SK-N-SH (cell line): ENCODE measurements at regions not wholly inside any gene's neighbourhood (a gene's known extent, or its start where the extent isn't known, plus 50 kb on each side); places are given as distances from the start of the nearest gene placed in this dataset.

ENCODE experiments used
- CTCF ChIA-PET: fragments of 300-600, 350-600 bp; formaldehyde crosslinking; extraction: SDS; loops from one replicate; lab custom pipeline; 2021; lab: Yijun Ruan, JAX
- POLR2A ChIA-PET: fragments of 350-600 bp; sonication (Branson Sonifier 250); formaldehyde crosslinking; extraction: SDS; loops from one replicate; lab custom pipeline; 2020; ENCODE audit warnings: antibody characterized with exemption, inconsistent platforms; lab: Yijun Ruan, JAX
- DNase-seq: peaks from one replicate; pipeline ENCODE4 v3.0.0; 2012
- H2AFZ ChIP-seq: fragments of 200-600 bp; sonication (generic); 2 replicates; pipeline ENCODE4 v1.8.1; 2016; ENCODE audit warnings: antibody characterized with exemption, mild to moderate bottlenecking, low read depth
- H3F3A ChIP-seq: fragments of 200-600 bp; sonication (generic); replicated peaks from 2 replicates; pipeline ENCODE3; 2016; ENCODE audit warnings: antibody characterized with exemption, mild to moderate bottlenecking; ENCODE audit not compliant: insufficient read depth
- H3K27ac ChIP-seq, 2 experiments: fragments of 200-500 bp in 1 of 2; fragments of 200-600 bp in 1 of 2; sonication (Bioruptor generic) in 1 of 2; sonication (generic), shearing (Covaris generic) in 1 of 2; 2 replicates each; pipeline versions ENCODE4 v1.5.1 to v1.6.1; 2014 to 2016; ENCODE audit warnings: low read depth in 2 of 2, inconsistent platforms in 1 of 2, low read length in 1 of 2, mild to moderate bottlenecking in 1 of 2, mixed read lengths in 1 of 2
- H3K27me3 ChIP-seq: fragments of 200-600 bp; sonication (generic), shearing (Covaris generic); 2 replicates; pipeline ENCODE4 v1.6.1; 2016; ENCODE audit warnings: mixed run types; ENCODE audit not compliant: insufficient read depth
- H3K36me3 ChIP-seq, 2 experiments: fragments of 200-500 bp in 1 of 2; fragments of 200-600 bp in 1 of 2; sonication (Bioruptor generic) in 1 of 2; sonication (generic) in 1 of 2; replicated peaks in 1 of 2; 2 replicates each; pipeline versions ENCODE3 to v1.5.1; 2014 to 2016; ENCODE audit warnings: low read length in 1 of 2, mild to moderate bottlenecking in 1 of 2; ENCODE audit not compliant: insufficient read depth in 2 of 2, control insufficient read depth in 1 of 2
- H3K4me1 ChIP-seq, 2 experiments: fragments of 200-500 bp in 1 of 2; fragments of 200-600 bp in 1 of 2; sonication (Bioruptor generic) in 1 of 2; sonication (generic), shearing (Covaris generic) in 1 of 2; 2 replicates each; pipeline versions ENCODE4 v1.5.1 to v1.6.1; 2014 to 2016; ENCODE audit warnings: low read depth in 1 of 2, low read length in 1 of 2, mixed run types in 1 of 2; ENCODE audit not compliant: insufficient read depth in 2 of 2, control insufficient read depth in 1 of 2
- H3K4me2 ChIP-seq: fragments of 200-600 bp; sonication (generic), shearing (Covaris generic); 2 replicates; pipeline ENCODE4 v1.6.1; 2017; ENCODE audit warnings: mixed run types
- H3K4me3 ChIP-seq, 2 experiments: fragments of 200-500 bp in 1 of 2; fragments of 200-600 bp in 1 of 2; sonication (Bioruptor generic) in 1 of 2; sonication (generic), shearing (Covaris generic) in 1 of 2; 2 replicates each; pipeline versions ENCODE4 v1.5.1 to v1.8.1; 2014 to 2016; ENCODE audit warnings: low read depth in 2 of 2, inconsistent platforms in 1 of 2, low read length in 1 of 2, mild to moderate bottlenecking in 1 of 2, mixed read lengths in 1 of 2, moderate library complexity in 1 of 2
- H3K79me2 ChIP-seq: fragments of 200-600 bp; sonication (generic); 2 replicates; pipeline ENCODE4 v1.8.1; 2017; ENCODE audit warnings: mild to moderate bottlenecking; ENCODE audit not compliant: insufficient read depth
- H3K9ac ChIP-seq: fragments of 200-600 bp; sonication (generic); 2 replicates; pipeline ENCODE4 v1.6.1; 2017; ENCODE audit warnings: mixed run types
- H3K9me2 ChIP-seq: fragments of 200-600 bp; sonication (generic); 2 replicates; pipeline ENCODE4 v1.6.1; 2017; ENCODE audit warnings: mixed run types
- H3K9me3 ChIP-seq: fragments of 200-600 bp; sonication (generic); 2 replicates; pipeline ENCODE4 v1.6.1; 2017; ENCODE audit warnings: mixed run types, mild to moderate bottlenecking, moderate library complexity
- H4K20me1 ChIP-seq: fragments of 200-600 bp; sonication (generic); 2 replicates; pipeline ENCODE4 v1.6.1; 2017; ENCODE audit warnings: mild to moderate bottlenecking, mixed run types; ENCODE audit not compliant: insufficient read depth
- ELF1 ChIP-seq: IDR thresholded peaks from 2 replicates; pipeline ENCODE4 v1.4.0; 2012
- EZH2phosphoT487 ChIP-seq: fragments of 200-600 bp; sonication (generic); IDR thresholded peaks from 2 replicates; pipeline ENCODE4 v1.6.1; 2017; ENCODE audit warnings: low read depth, mixed run types, mild to moderate bottlenecking, antibody characterized with exemption, moderate library complexity, borderline replicate concordance
- FOXJ3 ChIP-seq: sonication (generic); formaldehyde crosslinking; IDR thresholded peaks from 2 replicates; pipeline ENCODE4 v1.5.1; 2020; ENCODE audit warnings: mild to moderate bottlenecking, missing genetic modification reagents
- JUND ChIP-seq: IDR thresholded peaks from 2 replicates; pipeline ENCODE4 v1.4.0; 2012
- MAX ChIP-seq: IDR thresholded peaks from 2 replicates; pipeline ENCODE4 v1.4.0; 2012; ENCODE audit warnings: low read depth
- MEF2A ChIP-seq: IDR thresholded peaks from 2 replicates; pipeline ENCODE4 v1.4.0; 2012; ENCODE audit warnings: low read depth, borderline replicate concordance
- NFIC ChIP-seq: IDR thresholded peaks from 2 replicates; pipeline ENCODE4 v1.4.0; 2012; ENCODE audit warnings: borderline replicate concordance
- REST ChIP-seq: IDR thresholded peaks from 2 replicates; pipeline ENCODE4 v1.6.1; 2012; ENCODE audit warnings: mild to moderate bottlenecking, low read depth, low read length, moderate library complexity
- SIN3A ChIP-seq: IDR thresholded peaks from 2 replicates; pipeline ENCODE4 v1.6.1; 2012; ENCODE audit warnings: low read depth, mild to moderate bottlenecking, low read length, moderate library complexity, borderline replicate concordance
- SMC3 ChIP-seq: IDR thresholded peaks from 2 replicates; pipeline ENCODE4 v1.6.1; 2012; ENCODE audit warnings: low read depth, low read length, improper control_type of control experiment
- TCF12 ChIP-seq: IDR thresholded peaks from 2 replicates; pipeline ENCODE4 v1.4.0; 2012
- TEAD4 ChIP-seq: IDR thresholded peaks from 2 replicates; pipeline ENCODE4 v1.4.0; 2012; ENCODE audit warnings: mild to moderate bottlenecking, borderline replicate concordance; ENCODE audit not compliant: insufficient read depth
- USF1 ChIP-seq: IDR thresholded peaks from 2 replicates; pipeline ENCODE4 v1.4.0; 2012; ENCODE audit warnings: low read depth, borderline replicate concordance
- WGBS: methylation state at CpG from one replicate; pipeline ENCODE4 v1.1.6; 2017; ENCODE audit warnings: low lambda C conversion rate; 5-methylcytosine and 5-hydroxymethylcytosine counted together

GRCh38 chr21:20789729-20790500, 208.3 kb upstream of the NCAM2 start:
- no peaks in the 10 kb centered on the region for H3K4me1 ChIP-seq
- no peaks in the 10 kb centered on the region for H3K9me3 ChIP-seq
- H3K27me3 ChIP-seq, result no peaks in the 10 kb centered on the region
- no peaks in the 10 kb centered on the region for H3K36me3 ChIP-seq
- H3K4me3 ChIP-seq, result no peak overlapping the region
- no peak overlapping the region for H3K9ac ChIP-seq
- no peak for TF ChIP-seq MAX
- TF ChIP-seq MEF2A, result no peak
- no peak for TF ChIP-seq REST
- no peak for TF ChIP-seq USF1
- no peak for TF ChIP-seq EZH2phosphoT487
- no peak for TF ChIP-seq TEAD4
- no peak for TF ChIP-seq SIN3A
- TF ChIP-seq ELF1, result no peak
- TF ChIP-seq TCF12, result no peak
- TF ChIP-seq SMC3, result no peak
- TF ChIP-seq FOXJ3 (CRISPR knock-in tag), result no peak
- no peaks in the 10 kb centered on the region for H3K79me2 ChIP-seq
- DNase-seq, result no peak
- no peaks in the 10 kb centered on the region for H3K9me2 ChIP-seq
- H3K4me2 ChIP-seq, result no peak overlapping the region
- 0% methylated on average over 2 of the region's 2 CpGs for WGBS
- H2AFZ ChIP-seq, result no peak overlapping the region
- H3K27ac ChIP-seq, result no peak overlapping the region
- ChIA-PET CTCF (no interaction called here), POLR2A (no interaction called here)
- no peaks in the 10 kb centered on the region for H4K20me1 ChIP-seq
- H3F3A ChIP-seq, result no peaks in the 10 kb centered on the region

GRCh38 chr21:20800106-20800505, 198.1 kb upstream of the NCAM2 start:
- no peaks in the 10 kb centered on the region for H3K9me2 ChIP-seq
- DNase-seq, result no peak
- 48% methylated on average over 3 of the region's 3 CpGs for WGBS
- H3K27me3 ChIP-seq, result no peaks in the 10 kb centered on the region
- H3K4me2 ChIP-seq, result no peak overlapping the region
- H3K79me2 ChIP-seq, result no peaks in the 10 kb centered on the region
- H2AFZ ChIP-seq, result no peak overlapping the region
- ChIA-PET POLR2A (no interaction called here), CTCF (no interaction called here)
- no peak overlapping the region for H3K9ac ChIP-seq
- no peaks in the 10 kb centered on the region for H4K20me1 ChIP-seq
- no peak overlapping the region for H3K27ac ChIP-seq
- no peaks in the 10 kb centered on the region for H3K9me3 ChIP-seq
- H3F3A ChIP-seq, result no peaks in the 10 kb centered on the region
- H3K4me3 ChIP-seq, result no peak overlapping the region
- no peak for TF ChIP-seq JUND
- TF ChIP-seq NFIC, result no peak
- H3K36me3 ChIP-seq, result no peaks in the 10 kb centered on the region
- no peaks in the 10 kb centered on the region for H3K4me1 ChIP-seq
